SIG-M5 (cell line): ENCODE measurements at regions not wholly inside any gene's neighbourhood (a gene's known extent, or its start where the extent isn't known, plus 50 kb on each side); places are given as distances from the start of the nearest gene placed in this dataset.
A peak's percentile ranks its signal among the peaks of the same experiment; 100 is the strongest.

ENCODE experiments used
- DNase-seq: peaks from one replicate; lab custom pipeline; 2025; lab: John Stamatoyannopoulos, UW

GRCh38 chr3:156620901-156621300, 53.5 kb upstream of the TIPARP start:
- no peak for DNase-seq

- DNase-seq: no peak
Observed at GRCh38 chr3:156620260-156620659, 54.1 kb upstream of the TIPARP start.

GRCh38 chr3:156619376-156619775, 55.0 kb upstream of the TIPARP start:
- no peak for DNase-seq

- DNase-seq: no peak
Observed at GRCh38 chr3:156617781-156618180, 56.6 kb upstream of the TIPARP start.

- DNase-seq: no peak
Observed at GRCh38 chr3:156617145-156617544, 57.2 kb upstream of the TIPARP start.

GRCh38 chr3:156615592-156616173, 58.7 kb upstream of the TIPARP start:
- DNase-seq: no peak

- no peak for DNase-seq
Observed at GRCh38 chr3:156614642-156615511, 59.5 kb upstream of the TIPARP start.

- DNase-seq: no peak
Observed at GRCh38 chr3:156612903-156613302, 58.0 kb upstream of the SSR3 start.

- no peak for DNase-seq
Observed at GRCh38 chr3:156611870-156612494, 57.1 kb upstream of the SSR3 start.

- no peak for DNase-seq
Observed at GRCh38 chr3:156610154-156610553, 55.2 kb upstream of the SSR3 start.

GRCh38 chr3:156609546-156609945, 54.6 kb upstream of the SSR3 start:
- no peak for DNase-seq

- no peak for DNase-seq
Observed at GRCh38 chr3:156608601-156609514, 53.9 kb upstream of the SSR3 start.

- DNase-seq: peak; percentile 61
Observed at GRCh38 chr3:156606729-156607128, 51.8 kb upstream of the SSR3 start.

GRCh38 chr3:156605686-156606605, 51.0 kb upstream of the SSR3 start:
- DNase-seq: no peak

- DNase-seq: no peak
Observed at GRCh38 chr3:156604642-156605144, 49.8 kb upstream of the SSR3 start.
